Stimulated activated naive CD8-positive, alpha-beta T cell treated with anti-CD3 and anti-CD28 coated beads, Interleukin-15, Interleukin-2, amounts not matched to agents 100 ng/mL and 50 ng/mL, for 24 hours (primary cell): ENCODE measurements at regions not wholly inside any gene's neighbourhood (a gene's known extent, or its start where the extent isn't known, plus 50 kb on each side); places are given as distances from the start of the nearest gene placed in this dataset.

Source experiments
- H3K27ac Mint-ChIP-seq: one replicate; pipeline ENCODE4 v1.8.0; 2021; ENCODE audit warnings: mild to moderate bottlenecking, mixed read lengths
- H3K27me3 Mint-ChIP-seq: one replicate; pipeline ENCODE4 v1.8.0; 2021; ENCODE audit warnings: mixed read lengths
- H3K36me3 Mint-ChIP-seq: one replicate; pipeline ENCODE4 v1.8.0; 2021; ENCODE audit warnings: low read depth, mixed read lengths
- H3K4me1 Mint-ChIP-seq: one replicate; pipeline ENCODE4 v1.8.0; 2021; ENCODE audit warnings: low read depth, mixed read lengths
- H3K4me3 Mint-ChIP-seq: one replicate; pipeline ENCODE4 v1.8.0; 2021; ENCODE audit warnings: mild to moderate bottlenecking, mixed read lengths
- H3K9me3 Mint-ChIP-seq: one replicate; pipeline ENCODE4 v1.8.0; 2021; ENCODE audit warnings: mixed read lengths

DNA sequence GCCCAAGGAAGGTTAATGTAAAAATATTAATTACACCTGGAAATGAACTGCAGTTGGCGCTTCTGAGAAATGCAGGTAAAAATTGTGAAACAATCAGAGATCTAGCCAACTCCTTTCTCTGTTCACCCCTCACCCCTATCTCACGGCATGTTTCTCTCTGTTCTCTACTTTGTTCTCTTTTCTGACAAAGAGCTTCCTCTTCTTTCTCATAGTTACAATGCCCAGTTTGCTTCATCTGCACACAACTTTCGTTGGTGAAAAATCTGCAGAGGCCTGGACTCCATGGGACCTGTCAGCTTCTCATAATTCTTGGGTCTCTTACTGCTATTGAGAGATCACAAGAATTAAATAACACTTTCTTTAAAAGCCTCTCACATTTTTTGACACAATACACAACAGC lies 212.9 kb upstream of the LRRN1 start:
- peaks cover 3% of the 10 kb centered on the region for H3K4me1 Mint-ChIP-seq
- no peaks in the 10 kb centered on the region for H3K9me3 Mint-ChIP-seq
- H3K4me3 Mint-ChIP-seq = no peak overlapping the region
- H3K36me3 Mint-ChIP-seq = no peaks in the 10 kb centered on the region
- H3K27ac Mint-ChIP-seq = no peak overlapping the region
- H3K27me3 Mint-ChIP-seq = no peaks in the 10 kb centered on the region

DNA sequence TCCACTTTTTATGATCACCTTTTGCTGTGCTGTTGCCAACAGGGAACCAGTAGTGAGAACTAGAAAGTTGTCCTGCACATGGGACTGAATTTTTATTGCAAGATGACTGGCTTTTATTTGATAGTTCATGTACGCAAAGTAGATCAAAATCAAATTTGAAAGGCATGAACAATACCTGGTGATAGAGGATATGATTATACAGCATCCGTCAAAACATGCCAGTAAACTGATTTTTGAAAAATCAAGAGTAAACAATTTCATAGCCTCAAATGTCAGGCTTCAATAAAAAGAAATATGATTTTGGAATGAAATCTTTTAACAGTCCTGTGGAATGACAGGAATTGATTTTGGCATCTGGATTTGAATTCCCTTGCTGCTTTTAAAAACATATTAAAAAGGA lies 219.6 kb upstream of the LRRN1 start:
- H3K27ac Mint-ChIP-seq = no peak overlapping the region
- no peaks in the 10 kb centered on the region for H3K4me1 Mint-ChIP-seq
- H3K9me3 Mint-ChIP-seq = no peaks in the 10 kb centered on the region
- no peaks in the 10 kb centered on the region for H3K36me3 Mint-ChIP-seq
- H3K4me3 Mint-ChIP-seq = no peak overlapping the region
- no peaks in the 10 kb centered on the region for H3K27me3 Mint-ChIP-seq

DNA sequence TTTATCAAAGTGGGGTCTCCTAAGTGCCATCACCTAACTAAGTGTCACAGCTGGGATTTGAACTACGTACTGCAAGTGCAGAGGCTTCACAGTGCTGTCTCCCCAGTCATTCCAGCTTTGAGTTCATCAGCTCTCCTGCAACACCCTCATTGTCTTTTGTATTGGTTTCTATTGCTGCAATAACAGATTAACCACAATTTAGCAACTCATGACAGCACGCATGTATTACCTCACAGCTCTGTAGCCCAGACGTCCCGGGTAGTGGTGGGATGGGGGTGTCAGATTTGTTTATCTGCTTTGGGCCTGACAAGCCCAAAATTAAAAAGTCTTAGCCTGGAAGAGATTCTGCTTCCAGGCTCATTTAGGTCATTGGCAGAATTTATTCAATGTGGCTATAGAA lies 220.5 kb upstream of the LRRN1 start:
- H3K4me1 Mint-ChIP-seq = no peaks in the 10 kb centered on the region
- no peaks in the 10 kb centered on the region for H3K36me3 Mint-ChIP-seq
- no peaks in the 10 kb centered on the region for H3K9me3 Mint-ChIP-seq
- no peaks in the 10 kb centered on the region for H3K27me3 Mint-ChIP-seq
- no peak overlapping the region for H3K4me3 Mint-ChIP-seq
- H3K27ac Mint-ChIP-seq = no peak overlapping the region

DNA sequence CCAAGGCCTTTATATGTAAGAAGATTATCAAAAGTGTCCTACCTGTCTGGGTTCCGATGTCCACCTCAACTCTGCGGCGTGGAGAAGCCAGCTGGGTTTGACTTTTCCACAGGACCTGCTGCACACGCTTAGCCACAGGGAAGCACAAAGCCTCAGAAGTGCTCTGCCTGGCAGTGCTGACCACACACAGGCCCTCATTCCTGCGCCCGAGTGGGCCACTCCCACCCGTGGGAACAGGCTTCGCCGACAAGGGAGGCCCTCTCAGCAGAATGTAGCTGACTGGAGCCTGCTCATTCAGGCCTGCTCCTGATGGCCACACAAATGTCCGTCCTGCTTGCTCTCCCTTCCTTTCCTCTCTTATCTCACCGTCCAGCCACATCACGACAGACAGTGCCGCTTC lies 221.4 kb upstream of the LRRN1 start:
- H3K27ac Mint-ChIP-seq = no peak overlapping the region

DNA sequence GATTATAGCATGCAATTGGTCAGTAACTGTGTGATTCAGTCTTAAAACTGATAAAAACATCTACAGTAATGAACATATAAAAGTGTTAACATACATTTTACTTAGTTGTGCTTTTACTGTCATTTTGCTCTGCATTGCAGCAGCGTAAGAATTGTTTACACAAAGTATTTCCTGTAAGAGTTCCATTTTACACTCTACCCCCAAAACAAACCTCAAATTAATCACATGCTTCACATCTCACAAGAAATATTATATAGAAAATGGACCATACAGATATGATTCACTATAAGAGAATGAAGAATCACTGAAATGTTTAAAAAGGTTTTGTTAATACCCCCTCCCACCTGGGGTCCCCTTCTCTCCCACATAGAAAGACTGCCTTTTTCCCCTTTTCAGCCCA lies 225.9 kb upstream of the LRRN1 start:
- Mint-ChIP-seq H3K27me3 (no peaks in the 10 kb centered on the region), H3K4me3 (no peak overlapping the region), H3K9me3 (no peaks in the 10 kb centered on the region), H3K36me3 (no peaks in the 10 kb centered on the region), H3K27ac (no peak overlapping the region), H3K4me1 (no peaks in the 10 kb centered on the region)

More for the DNA sequence above, 221.4 kb upstream of the LRRN1 start:
- H3K9me3 Mint-ChIP-seq = no peaks in the 10 kb centered on the region
- H3K27me3 Mint-ChIP-seq = no peaks in the 10 kb centered on the region
- no peaks in the 10 kb centered on the region for H3K4me1 Mint-ChIP-seq
- no peaks in the 10 kb centered on the region for H3K36me3 Mint-ChIP-seq
- H3K4me3 Mint-ChIP-seq = no peak overlapping the region

DNA sequence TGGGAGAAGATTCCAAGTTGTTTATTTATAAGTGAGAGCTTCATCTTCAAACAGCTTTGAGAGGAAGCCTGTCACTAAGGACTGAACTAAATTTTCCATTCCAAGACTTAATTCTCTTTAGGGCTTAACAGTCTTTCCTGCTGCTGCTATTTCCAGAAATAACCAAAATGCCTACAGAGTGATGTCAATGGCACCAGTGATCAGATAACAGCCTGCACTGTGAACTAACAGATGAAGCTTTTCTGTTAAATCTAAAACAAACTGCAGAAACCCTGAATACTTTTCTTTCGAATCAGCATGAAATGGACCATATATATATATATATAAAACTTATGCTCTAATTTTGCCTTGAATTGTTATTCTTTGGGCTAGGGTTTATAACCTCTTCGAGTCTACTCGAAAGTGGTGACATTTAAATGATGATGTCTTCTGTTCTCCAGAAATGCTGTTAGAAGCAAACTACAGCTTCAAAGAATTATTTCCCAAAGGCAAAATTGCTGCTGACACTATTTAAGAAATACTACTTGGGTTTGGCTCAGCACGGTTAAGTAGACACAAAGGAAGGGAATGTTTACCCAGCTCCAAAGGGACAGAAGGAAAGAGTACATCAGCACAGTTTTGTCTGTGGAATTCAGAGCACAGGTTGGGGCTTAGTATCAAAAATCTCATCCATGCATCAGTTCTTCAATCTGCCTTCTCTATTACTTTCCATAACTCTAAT lies 238.5 kb upstream of the LRRN1 start:
- Mint-ChIP-seq H3K27ac (no peak overlapping the region), H3K9me3 (no peaks in the 10 kb centered on the region), H3K27me3 (no peaks in the 10 kb centered on the region), H3K4me1 (no peaks in the 10 kb centered on the region), H3K4me3 (no peak overlapping the region), H3K36me3 (no peaks in the 10 kb centered on the region)

DNA sequence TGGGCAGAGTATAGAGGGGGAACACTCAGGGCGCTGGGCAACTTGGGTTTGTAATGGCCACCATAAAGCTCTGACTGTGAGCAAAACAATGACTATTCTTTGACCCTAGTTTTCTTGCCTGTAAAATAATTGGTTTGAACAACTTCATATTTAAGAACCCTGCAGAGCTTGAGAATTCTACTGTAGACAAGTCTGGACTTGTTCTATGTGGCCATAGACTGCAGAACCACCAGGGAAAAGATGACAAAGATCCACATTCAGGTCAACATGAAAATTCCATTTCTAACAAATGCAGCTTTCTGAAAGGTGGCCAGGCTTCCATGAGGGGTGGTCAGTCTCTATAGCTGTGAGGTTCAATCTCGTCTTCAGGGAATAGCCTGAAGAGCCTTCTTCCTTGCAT lies 239.4 kb upstream of the LRRN1 start:
- Mint-ChIP-seq H3K36me3 (no peaks in the 10 kb centered on the region), H3K4me1 (no peaks in the 10 kb centered on the region), H3K27ac (no peak overlapping the region), H3K4me3 (no peak overlapping the region), H3K27me3 (no peaks in the 10 kb centered on the region), H3K9me3 (no peaks in the 10 kb centered on the region)

DNA sequence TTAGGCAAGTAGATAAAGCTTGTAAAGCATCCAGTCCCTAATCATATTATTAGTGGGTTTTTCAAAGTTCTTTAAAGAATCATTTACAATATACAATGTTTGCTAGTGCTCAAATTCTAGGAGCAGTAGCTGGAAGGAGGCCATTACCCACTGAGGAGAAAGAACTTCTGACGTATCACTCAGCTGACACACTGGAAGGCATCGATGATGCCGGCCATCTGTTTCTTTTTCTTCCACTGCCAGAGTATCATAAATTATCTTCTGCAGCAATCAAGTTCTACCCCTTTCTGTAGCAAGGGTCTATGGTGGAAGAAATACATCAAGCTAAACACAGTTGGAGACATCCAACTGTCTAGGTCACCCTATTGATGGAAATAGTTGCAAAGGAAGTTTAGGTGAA lies 243.2 kb upstream of the LRRN1 start:
- Mint-ChIP-seq H3K4me3 (no peak overlapping the region), H3K36me3 (no peaks in the 10 kb centered on the region), H3K27ac (no peak overlapping the region), H3K9me3 (no peaks in the 10 kb centered on the region), H3K4me1 (no peaks in the 10 kb centered on the region), H3K27me3 (no peaks in the 10 kb centered on the region)

DNA sequence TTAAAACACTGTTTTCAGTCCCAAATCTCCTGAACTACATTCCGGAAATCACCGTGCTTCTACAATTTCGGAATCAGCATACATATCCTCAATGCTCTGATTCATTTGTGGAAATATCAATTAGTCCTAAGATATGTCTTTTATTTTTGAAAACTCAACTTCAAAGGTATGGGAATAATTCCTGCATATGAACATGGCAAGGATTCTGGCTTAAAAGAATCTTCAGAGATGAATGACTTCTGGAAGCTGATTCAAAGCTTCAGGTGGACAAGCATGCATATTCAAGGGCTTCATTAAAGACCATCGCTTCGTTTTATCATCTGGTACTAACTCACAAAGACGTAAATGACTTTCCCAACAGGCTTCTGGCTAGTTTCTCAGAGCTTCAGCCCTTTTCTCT lies 246.0 kb upstream of the LRRN1 start:
- Mint-ChIP-seq H3K4me3 (no peak overlapping the region), H3K27ac (no peak overlapping the region), H3K27me3 (no peaks in the 10 kb centered on the region), H3K36me3 (no peaks in the 10 kb centered on the region), H3K9me3 (peaks cover 5% of the 10 kb centered on the region), H3K4me1 (no peaks in the 10 kb centered on the region)

DNA sequence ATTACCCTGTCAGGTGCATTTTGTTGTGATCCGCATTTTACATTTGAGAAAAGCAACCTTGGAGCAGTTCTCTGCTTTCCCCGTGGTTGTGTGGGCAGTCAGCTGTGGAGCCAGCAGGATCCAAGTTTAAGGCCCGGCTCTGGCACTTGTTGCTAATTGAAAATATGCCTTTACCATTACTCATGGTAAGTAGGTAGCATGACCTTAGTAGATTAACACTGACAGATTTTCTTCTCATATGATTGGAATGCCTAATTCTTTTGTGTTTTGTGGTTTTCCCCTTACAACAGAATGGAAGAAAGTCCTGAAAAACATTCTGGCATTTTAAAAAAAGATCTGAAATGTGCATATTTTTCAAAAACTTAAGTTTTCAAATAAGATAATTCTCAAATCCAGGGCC lies 246.5 kb upstream of the LRRN1 start:
- H3K4me3 Mint-ChIP-seq = no peak overlapping the region
- H3K27me3 Mint-ChIP-seq = no peaks in the 10 kb centered on the region
- H3K4me1 Mint-ChIP-seq = no peaks in the 10 kb centered on the region
- H3K27ac Mint-ChIP-seq = no peak overlapping the region
- H3K36me3 Mint-ChIP-seq = no peaks in the 10 kb centered on the region
- H3K9me3 Mint-ChIP-seq = peaks cover 5% of the 10 kb centered on the region

DNA sequence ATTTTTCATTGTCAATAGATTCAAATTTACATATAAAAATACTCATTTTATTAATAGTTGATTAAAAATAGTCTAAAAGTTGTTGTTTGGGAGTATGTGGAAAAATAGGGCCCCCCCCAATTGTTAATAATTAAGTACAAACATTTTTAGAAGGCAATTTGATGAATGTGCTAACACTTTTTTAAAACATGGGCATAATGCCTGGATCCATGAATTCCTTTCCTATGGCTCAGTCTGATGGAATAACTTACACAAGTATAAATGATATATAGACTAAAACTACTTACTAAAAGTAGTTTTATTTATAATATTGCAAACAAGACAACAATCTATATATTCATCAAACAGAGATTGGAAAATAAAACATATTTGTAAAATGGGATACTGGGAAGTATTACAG lies 247.2 kb upstream of the LRRN1 start:
- H3K36me3 Mint-ChIP-seq = no peaks in the 10 kb centered on the region
- H3K27me3 Mint-ChIP-seq = no peaks in the 10 kb centered on the region
- H3K4me1 Mint-ChIP-seq = no peaks in the 10 kb centered on the region
- H3K27ac Mint-ChIP-seq = no peak overlapping the region
- H3K9me3 Mint-ChIP-seq = peaks cover 5% of the 10 kb centered on the region
- no peak overlapping the region for H3K4me3 Mint-ChIP-seq

DNA sequence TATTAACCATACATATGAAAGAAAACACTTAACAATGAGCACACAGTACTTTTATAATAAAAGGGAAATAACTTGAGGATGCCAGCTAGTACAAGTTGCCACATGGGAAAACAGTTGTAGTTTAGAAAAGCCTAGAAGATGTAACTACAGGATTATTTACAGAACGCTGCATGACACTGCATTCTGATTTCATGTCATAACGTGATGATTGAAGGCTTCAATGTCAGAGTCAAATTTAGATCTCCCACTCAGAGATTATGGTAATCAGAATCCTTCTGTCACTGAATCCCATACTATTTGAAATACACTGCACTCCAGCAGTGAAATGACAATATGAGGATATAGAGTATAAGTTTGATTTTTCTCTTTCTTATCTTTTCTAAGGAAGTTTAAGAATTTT lies 253.9 kb upstream of the LRRN1 start:
- Mint-ChIP-seq H3K27me3 (no peaks in the 10 kb centered on the region), H3K4me3 (no peak overlapping the region), H3K4me1 (no peaks in the 10 kb centered on the region)

DNA sequence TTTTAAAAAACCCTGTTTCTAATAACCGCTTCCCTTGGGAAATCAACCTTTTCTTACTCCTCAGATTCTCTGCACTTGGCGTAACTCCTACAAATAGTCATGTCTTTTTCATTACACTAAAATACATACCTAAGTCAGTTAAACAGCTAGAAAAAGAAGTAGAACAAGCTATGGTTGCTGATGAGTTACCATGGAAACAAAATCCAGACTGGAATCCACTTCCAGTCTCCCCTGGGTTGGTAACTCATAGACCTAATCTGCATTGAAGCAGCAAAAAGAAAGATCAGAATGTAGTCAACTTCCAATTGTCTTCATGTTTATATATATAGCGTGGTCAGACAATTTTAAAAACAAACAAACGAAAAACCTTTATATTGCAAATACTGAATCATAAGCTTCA lies 260.8 kb upstream of the LRRN1 start:
- no peaks in the 10 kb centered on the region for H3K27me3 Mint-ChIP-seq
- H3K9me3 Mint-ChIP-seq = peaks cover 1% of the 10 kb centered on the region
- no peaks in the 10 kb centered on the region for H3K4me1 Mint-ChIP-seq
- no peaks in the 10 kb centered on the region for H3K36me3 Mint-ChIP-seq
- H3K4me3 Mint-ChIP-seq = no peak overlapping the region
- H3K27ac Mint-ChIP-seq = no peak overlapping the region

More for the DNA sequence above, 253.9 kb upstream of the LRRN1 start:
- Mint-ChIP-seq H3K27ac (no peak overlapping the region), H3K36me3 (no peaks in the 10 kb centered on the region), H3K9me3 (peaks cover 9% of the 10 kb centered on the region)

DNA sequence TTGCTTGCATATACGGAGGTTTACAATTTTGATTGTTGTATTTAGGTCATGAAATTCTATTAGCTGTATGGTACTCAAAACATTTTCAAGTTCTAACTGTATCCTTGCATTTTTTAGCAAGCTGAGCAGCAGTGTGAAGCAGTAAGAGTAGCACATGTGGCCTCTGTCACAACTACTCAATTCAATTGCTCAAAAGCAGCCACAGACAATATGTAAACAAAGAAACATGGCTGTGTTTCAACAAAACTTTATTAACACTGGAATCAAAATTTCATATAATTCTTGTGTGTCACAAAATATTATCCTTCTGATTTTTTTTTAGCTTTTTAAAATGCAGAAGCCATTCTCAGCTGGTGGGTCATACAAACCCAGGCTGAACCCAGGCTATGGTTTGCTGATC lies 266.7 kb upstream of the LRRN1 start:
- Mint-ChIP-seq H3K4me3 (no peak overlapping the region), H3K4me1 (no peaks in the 10 kb centered on the region), H3K36me3 (no peaks in the 10 kb centered on the region), H3K9me3 (no peaks in the 10 kb centered on the region), H3K27me3 (no peaks in the 10 kb centered on the region), H3K27ac (no peak overlapping the region)

DNA sequence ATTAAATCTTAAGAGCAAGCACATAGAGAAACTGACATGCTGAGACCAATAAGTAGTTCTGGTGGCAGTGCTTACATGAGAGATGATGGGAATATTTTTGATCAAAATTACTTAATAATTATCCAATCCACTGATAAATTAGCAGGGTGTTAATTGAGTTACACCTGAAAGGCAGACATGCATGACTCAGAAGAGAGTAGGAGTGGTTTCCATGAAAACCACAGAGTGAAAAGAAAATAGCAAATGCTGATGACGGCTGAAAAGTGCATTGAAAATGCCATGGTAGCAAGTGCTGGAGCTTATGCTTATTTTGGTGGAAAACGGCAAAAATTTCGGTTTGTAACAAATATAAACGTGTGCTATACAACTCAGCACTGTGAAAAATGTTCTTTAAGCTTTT lies 267.8 kb upstream of the LRRN1 start:
- H3K9me3 Mint-ChIP-seq = no peaks in the 10 kb centered on the region
- H3K36me3 Mint-ChIP-seq = no peaks in the 10 kb centered on the region
- H3K4me1 Mint-ChIP-seq = no peaks in the 10 kb centered on the region
- H3K27ac Mint-ChIP-seq = no peak overlapping the region
- H3K27me3 Mint-ChIP-seq = no peaks in the 10 kb centered on the region
- H3K4me3 Mint-ChIP-seq = no peak overlapping the region

DNA sequence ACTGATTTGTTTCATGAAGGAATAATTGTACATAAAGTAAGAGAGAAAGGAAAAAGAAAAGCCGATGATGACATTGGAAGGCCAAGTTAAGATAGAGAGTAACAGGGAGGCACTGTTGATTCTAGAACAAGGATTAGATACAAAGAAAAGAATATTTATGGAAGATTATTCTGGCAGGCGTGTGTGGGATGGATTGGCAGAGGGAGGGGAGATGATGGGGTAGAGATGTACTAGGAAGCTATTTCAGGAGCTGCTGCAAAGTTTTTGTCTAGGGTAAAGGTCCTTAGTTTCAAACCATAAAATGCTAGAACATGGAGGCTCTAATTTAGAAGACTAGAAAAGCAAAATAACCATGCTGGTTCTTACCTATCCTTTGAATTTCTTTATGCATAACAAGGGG lies 280.0 kb upstream of the LRRN1 start:
- H3K4me3 Mint-ChIP-seq = no peak overlapping the region
- no peak overlapping the region for H3K27ac Mint-ChIP-seq
- H3K9me3 Mint-ChIP-seq = no peaks in the 10 kb centered on the region
- H3K36me3 Mint-ChIP-seq = no peaks in the 10 kb centered on the region
- H3K4me1 Mint-ChIP-seq = no peaks in the 10 kb centered on the region
- H3K27me3 Mint-ChIP-seq = no peaks in the 10 kb centered on the region
